Uterus (tissue), 3 donors: ENCODE measurements at regions not wholly inside any gene's neighbourhood (a gene's known extent, or its start where the extent isn't known, plus 50 kb on each side); places are given as distances from the start of the nearest gene placed in this dataset.

Source experiments
- DNase-seq, 2 donors: peaks; one replicate each; pipeline ENCODE4 v3.0.0-alpha.2; 2019 to 2020
- H3K27ac ChIP-seq, 2 donors: fragments of 200-600 bp; sonication (generic); 1 replicate in 1 of 2; 2 replicates in 1 of 2; pipeline ENCODE4 v1.5.1; 2016 to 2018
- H3K27me3 ChIP-seq, 2 donors: fragments of 200-600 bp; sonication (generic); one replicate each; pipeline ENCODE4 v1.5.1; 2018 to 2019; ENCODE audit warnings: control low read depth in 1 of 2
- H3K36me3 ChIP-seq, 2 donors: fragments of 200-600 bp; sonication (generic); one replicate each; pipeline ENCODE4 v1.5.1; 2019; ENCODE audit warnings: control low read depth in 1 of 2
- H3K4me1 ChIP-seq, 2 donors: fragments of 200-600 bp; sonication (generic); one replicate each; pipeline ENCODE4 v1.5.1; 2018 to 2019; ENCODE audit warnings: control low read depth in 1 of 2
- H3K4me3 ChIP-seq, 2 donors: fragments of 200-600 bp; sonication (generic); 1 replicate in 1 of 2; 2 replicates in 1 of 2; pipeline ENCODE4 v1.5.1; 2018 to 2019; ENCODE audit warnings: mild to moderate bottlenecking in 1 of 2
- H3K9me3 ChIP-seq, 2 donors: fragments of 200-600 bp; sonication (generic); one replicate each; pipeline ENCODE4 v1.5.1; 2019; ENCODE audit warnings: control low read depth in 1 of 2
- POLR2A ChIP-seq, 2 donors: fragments of 450-650 bp; IDR thresholded peaks; one replicate each; pipeline ENCODE4 v1.6.1; 2016; ENCODE audit warnings: antibody characterized with exemption in 2 of 2, mild to moderate bottlenecking in 1 of 2, moderate library complexity in 1 of 2
- intact Hi-C: fragments of 100-400 bp; cut with DNase I; formaldehyde crosslinking; loops from one replicate; pipeline ENCODE4 v1.15.1; 2023; ENCODE audit warnings: low total_unique reads
- TF ChIP-seq, protein P1 (sequence below), 4 experiments: fragments of 200-600 bp in 2 of 4; fragments of 450-650 bp in 2 of 4; sonication (generic) in 2 of 4; IDR thresholded peaks; one replicate each; pipeline ENCODE4 v1.5.1; 2016 to 2019; ENCODE audit warnings: antibody characterized with exemption in 4 of 4, mild to moderate bottlenecking in 2 of 4, moderate library complexity in 1 of 4
- donor health status: DM: yes; HTN: yes; CAD: no.

DNA sequence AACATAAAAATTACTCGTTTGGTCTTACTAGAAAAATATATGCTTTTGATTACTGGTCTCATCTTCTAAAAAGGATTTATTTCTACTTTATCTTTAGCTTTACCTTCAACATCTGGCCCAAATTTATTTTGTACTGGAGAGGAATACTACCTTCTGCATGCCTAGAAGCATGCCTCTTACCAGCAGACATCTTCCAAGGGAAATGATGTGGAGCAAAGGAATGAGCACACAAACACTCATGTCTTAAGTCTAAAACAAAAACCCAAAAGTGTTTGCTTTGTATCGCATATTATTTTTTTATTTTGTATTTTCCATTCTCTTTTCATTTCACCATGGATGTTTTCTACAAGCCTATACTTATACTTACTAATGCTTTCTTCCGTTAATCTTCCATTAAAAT, 304.6 kb upstream of the KCNMB2 start:
- Histone ChIP-seq H3K4me3 (no peak overlapping the region), H3K9me3 (no peaks in the 10 kb centered on the region), H3K27ac (no peak overlapping the region), H3K36me3 (no peaks in the 10 kb centered on the region), H3K4me1 (no peaks in the 10 kb centered on the region), H3K27me3 (no peaks in the 10 kb centered on the region)
- intact Hi-C loops, result no loop called here
- no peak for TF ChIP-seq POLR2A (IDR thresholded peaks at IDR 0.05)
- TF ChIP-seq, protein P1, sequence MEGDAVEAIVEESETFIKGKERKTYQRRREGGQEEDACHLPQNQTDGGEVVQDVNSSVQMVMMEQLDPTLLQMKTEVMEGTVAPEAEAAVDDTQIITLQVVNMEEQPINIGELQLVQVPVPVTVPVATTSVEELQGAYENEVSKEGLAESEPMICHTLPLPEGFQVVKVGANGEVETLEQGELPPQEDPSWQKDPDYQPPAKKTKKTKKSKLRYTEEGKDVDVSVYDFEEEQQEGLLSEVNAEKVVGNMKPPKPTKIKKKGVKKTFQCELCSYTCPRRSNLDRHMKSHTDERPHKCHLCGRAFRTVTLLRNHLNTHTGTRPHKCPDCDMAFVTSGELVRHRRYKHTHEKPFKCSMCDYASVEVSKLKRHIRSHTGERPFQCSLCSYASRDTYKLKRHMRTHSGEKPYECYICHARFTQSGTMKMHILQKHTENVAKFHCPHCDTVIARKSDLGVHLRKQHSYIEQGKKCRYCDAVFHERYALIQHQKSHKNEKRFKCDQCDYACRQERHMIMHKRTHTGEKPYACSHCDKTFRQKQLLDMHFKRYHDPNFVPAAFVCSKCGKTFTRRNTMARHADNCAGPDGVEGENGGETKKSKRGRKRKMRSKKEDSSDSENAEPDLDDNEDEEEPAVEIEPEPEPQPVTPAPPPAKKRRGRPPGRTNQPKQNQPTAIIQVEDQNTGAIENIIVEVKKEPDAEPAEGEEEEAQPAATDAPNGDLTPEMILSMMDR (IDR thresholded peaks at IDR 0.05), result no peak
- no peak for DNase-seq

DNA sequence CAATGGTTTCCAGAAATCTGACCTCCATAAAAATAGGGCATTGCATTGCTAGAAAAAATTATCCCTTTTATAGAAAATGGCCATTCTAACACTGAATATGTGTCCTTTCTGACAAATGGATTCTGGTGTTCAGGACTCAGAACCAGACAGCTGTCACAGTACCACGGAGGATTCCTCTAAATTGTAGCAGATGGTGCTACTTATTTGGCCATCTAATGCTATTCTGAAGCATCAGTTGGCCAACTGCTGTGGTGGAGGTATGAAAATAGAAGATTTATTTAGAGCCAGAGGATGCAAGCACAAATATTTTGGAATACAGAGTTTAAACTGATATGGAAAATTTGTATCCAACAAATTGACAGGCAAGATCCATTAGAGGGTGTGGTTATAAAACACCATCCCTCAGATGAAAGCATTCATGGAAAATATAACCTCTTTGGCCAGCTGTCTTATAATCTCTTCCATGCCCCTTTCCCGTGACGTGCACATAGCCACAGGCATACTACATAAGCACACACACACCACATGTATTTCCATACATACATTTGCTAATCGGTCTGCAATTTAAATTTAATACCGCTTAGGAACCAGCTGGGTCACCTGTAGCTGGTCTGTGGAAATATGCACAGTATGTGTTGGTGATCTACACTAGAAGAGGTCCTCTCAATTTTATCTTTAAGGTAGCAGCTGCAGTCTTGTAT, 302.7 kb upstream of the KCNMB2 start:
- H3K4me1 ChIP-seq, result no peaks in the 10 kb centered on the region
- H3K36me3 ChIP-seq, result no peaks in the 10 kb centered on the region
- TF ChIP-seq, protein P1 (IDR thresholded peaks at IDR 0.05), result no peak
- H3K27ac ChIP-seq, result no peak overlapping the region
- no peaks in the 10 kb centered on the region for H3K27me3 ChIP-seq
- intact Hi-C loops, result no loop called here
- H3K9me3 ChIP-seq, result no peaks in the 10 kb centered on the region
- H3K4me3 ChIP-seq, result no peak overlapping the region
- no peak for DNase-seq

DNA sequence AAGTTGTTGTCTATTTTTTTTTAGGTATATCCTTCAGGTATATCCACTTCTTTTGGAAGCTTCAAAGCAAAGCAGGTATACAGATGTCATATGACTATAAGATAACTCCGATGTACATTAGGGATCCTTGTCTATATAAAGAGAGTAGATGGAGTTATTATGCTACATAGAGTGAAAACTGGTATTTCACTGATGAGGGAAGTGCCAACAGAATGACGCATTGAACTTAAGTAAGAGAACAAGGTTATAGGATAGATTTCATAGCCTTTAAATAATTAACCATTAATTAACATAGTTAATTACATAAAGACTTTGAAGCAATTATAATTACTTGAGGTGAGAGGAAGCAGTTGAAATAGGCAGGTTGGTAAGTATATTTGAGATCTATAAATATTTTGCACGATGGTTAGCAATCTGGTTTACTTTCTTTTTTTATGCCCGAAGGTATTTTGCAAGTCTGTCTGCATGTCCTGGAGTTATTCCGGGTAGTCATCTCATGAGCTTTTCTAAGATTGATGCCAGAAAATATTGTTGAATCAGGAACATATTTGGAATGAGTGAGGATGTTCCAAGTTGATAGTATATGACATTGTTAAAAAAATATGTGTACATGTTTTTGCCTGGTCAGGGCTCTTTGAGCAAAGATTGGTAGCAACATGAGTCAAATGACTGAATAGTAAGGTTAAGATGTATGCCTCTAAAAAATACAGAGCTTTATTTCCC, 299.5 kb upstream of the KCNMB2 start:
- Histone ChIP-seq H3K9me3 (no peaks in the 10 kb centered on the region), H3K4me1 (no peaks in the 10 kb centered on the region), H3K4me3 (no peak overlapping the region), H3K27ac (no peak overlapping the region), H3K36me3 (no peaks in the 10 kb centered on the region), H3K27me3 (no peaks in the 10 kb centered on the region)
- intact Hi-C loops, result no loop called here
- TF ChIP-seq, protein P1 (IDR thresholded peaks at IDR 0.05), result no peak
- no peak for TF ChIP-seq POLR2A (IDR thresholded peaks at IDR 0.05)
- DNase-seq, result no peak

DNA sequence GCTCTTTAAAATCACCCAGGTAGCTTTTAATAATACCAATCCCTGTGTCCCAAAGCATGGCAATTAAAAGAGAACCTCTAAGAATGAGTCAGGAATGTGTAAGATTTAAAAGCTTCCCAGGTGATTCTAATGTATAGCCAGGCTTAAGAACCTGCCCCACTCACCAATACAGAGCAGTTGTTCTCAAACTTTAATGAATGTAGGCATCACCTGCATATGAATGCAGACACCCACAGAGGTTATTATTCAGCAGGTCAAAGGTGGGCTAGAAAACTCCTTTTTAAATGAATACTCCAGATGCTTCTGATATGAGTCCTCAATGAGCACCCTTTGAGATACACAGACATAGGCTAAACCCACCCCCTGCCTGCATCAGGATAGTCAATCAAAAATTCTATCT, 298.1 kb upstream of the KCNMB2 start:
- H3K4me1 ChIP-seq, result no peaks in the 10 kb centered on the region
- no peak for TF ChIP-seq POLR2A (IDR thresholded peaks at IDR 0.05)
- TF ChIP-seq, protein P1 (IDR thresholded peaks at IDR 0.05), result no peak
- no peaks in the 10 kb centered on the region for H3K27me3 ChIP-seq
- H3K27ac ChIP-seq, result no peak overlapping the region
- no peaks in the 10 kb centered on the region for H3K9me3 ChIP-seq
- no peak for DNase-seq
- H3K36me3 ChIP-seq, result no peaks in the 10 kb centered on the region
- intact Hi-C loops, result no loop called here
- no peak overlapping the region for H3K4me3 ChIP-seq
